KMS-11 (cell line): ENCODE measurements at regions not wholly inside any gene's neighbourhood (a gene's known extent, or its start where the extent isn't known, plus 50 kb on each side); places are given as distances from the start of the nearest gene placed in this dataset.

Experiments used
- H2AFZ ChIP-seq: fragments of 200-600 bp; sonication (generic); 2 replicates; pipeline ENCODE4 v1.6.1; 2016; ENCODE audit warnings: antibody characterized with exemption, mixed run types, low read depth
- H3K27ac ChIP-seq: fragments of 200-600 bp; sonication (generic); 2 replicates; pipeline ENCODE4 v1.6.1; 2016; ENCODE audit warnings: mild to moderate bottlenecking, mixed run types
- H3K27me3 ChIP-seq: fragments of 200-600 bp; sonication (generic); 2 replicates; pipeline ENCODE4 v1.6.1; 2017; ENCODE audit warnings: mild to moderate bottlenecking, low read depth, mixed run types, moderate library complexity; ENCODE audit not compliant: insufficient read depth
- H3K36me3 ChIP-seq: fragments of 200-600 bp; sonication (generic); 2 replicates; pipeline ENCODE4 v1.6.1; 2017; ENCODE audit warnings: mild to moderate bottlenecking, mixed run types; ENCODE audit not compliant: insufficient read depth
- H3K4me1 ChIP-seq: fragments of 200-600 bp; sonication (generic); 2 replicates; pipeline ENCODE4 v1.6.1; 2016; ENCODE audit warnings: mild to moderate bottlenecking, low read depth, mixed run types; ENCODE audit not compliant: poor library complexity, severe bottlenecking
- H3K4me2 ChIP-seq: fragments of 200-600 bp; sonication (generic); 2 replicates; pipeline ENCODE4 v1.7.0; 2016; ENCODE audit warnings: mild to moderate bottlenecking, mixed run types
- H3K4me3 ChIP-seq: fragments of 200-600 bp; sonication (generic); IDR thresholded peaks from 2 replicates; pipeline ENCODE4 v1.6.1; 2017; ENCODE audit warnings: low read depth, low read length, mixed read lengths; ENCODE audit not compliant: insufficient read depth
- H3K79me2 ChIP-seq: fragments of 200-600 bp; sonication (generic); 2 replicates; pipeline ENCODE4 v1.6.1; 2016; ENCODE audit warnings: low read depth, mixed run types; ENCODE audit not compliant: insufficient read depth
- H3K9ac ChIP-seq: fragments of 200-600 bp; sonication (generic); 2 replicates; pipeline ENCODE4 v1.6.1; 2016; ENCODE audit warnings: mild to moderate bottlenecking, mixed run types
- H4K20me1 ChIP-seq: fragments of 200-600 bp; sonication (generic); 2 replicates; pipeline ENCODE4 v1.6.1; 2016; ENCODE audit warnings: mild to moderate bottlenecking, mixed run types; ENCODE audit not compliant: insufficient read depth
- CTCF ChIP-seq: fragments of 200-600 bp; sonication (generic); conservative IDR thresholded peaks from 2 replicates; pipeline ENCODE4 v1.6.1; 2017; ENCODE audit warnings: low read depth, mild to moderate bottlenecking, antibody characterized with exemption, low read length, moderate library complexity, mixed read lengths

GRCh38 chr11:23684701-23685100, 812.2 kb upstream of the LUZP2 start:
- Histone ChIP-seq H4K20me1 (no peaks in the 10 kb centered on the region), H3K4me2 (no peak overlapping the region), H3K36me3 (no peaks in the 10 kb centered on the region), H3K27ac (no peak overlapping the region), H3K9ac (no peak overlapping the region), H3K4me3 (no peak overlapping the region), H3K27me3 (no peaks in the 10 kb centered on the region), H2AFZ (no peak overlapping the region), H3K79me2 (no peaks in the 10 kb centered on the region), H3K4me1 (no peaks in the 10 kb centered on the region)
- no peak for TF ChIP-seq CTCF

- Histone ChIP-seq H3K27ac (no peak overlapping the region), H3K4me1 (no peaks in the 10 kb centered on the region), H3K4me2 (no peak overlapping the region), H3K27me3 (no peaks in the 10 kb centered on the region), H2AFZ (no peak overlapping the region), H3K79me2 (no peaks in the 10 kb centered on the region), H3K9ac (no peak overlapping the region), H3K36me3 (no peaks in the 10 kb centered on the region), H4K20me1 (no peaks in the 10 kb centered on the region), H3K4me3 (no peak overlapping the region)
- TF ChIP-seq CTCF = no peak
Measured at GRCh38 chr11:23687991-23688390, 808.9 kb upstream of the LUZP2 start.

GRCh38 chr11:23688411-23688810, 808.4 kb upstream of the LUZP2 start:
- TF ChIP-seq CTCF = no peak
- Histone ChIP-seq H3K27me3 (no peaks in the 10 kb centered on the region), H4K20me1 (no peaks in the 10 kb centered on the region)

GRCh38 chr11:23688835-23689234, 808.0 kb upstream of the LUZP2 start:
- no peak overlapping the region for H2AFZ ChIP-seq
- H3K4me3 ChIP-seq = no peak overlapping the region
- no peak overlapping the region for H3K4me2 ChIP-seq
- TF ChIP-seq CTCF = no peak
- no peaks in the 10 kb centered on the region for H3K27me3 ChIP-seq
- no peaks in the 10 kb centered on the region for H3K79me2 ChIP-seq
- no peak overlapping the region for H3K9ac ChIP-seq
- no peaks in the 10 kb centered on the region for H3K36me3 ChIP-seq
- H3K4me1 ChIP-seq = no peaks in the 10 kb centered on the region
- no peaks in the 10 kb centered on the region for H4K20me1 ChIP-seq
- no peak overlapping the region for H3K27ac ChIP-seq

More at GRCh38 chr11:23688411-23688810, 808.4 kb upstream of the LUZP2 start:
- H3K79me2 ChIP-seq = no peaks in the 10 kb centered on the region
- H3K4me2 ChIP-seq = no peak overlapping the region
- no peak overlapping the region for H3K4me3 ChIP-seq
- no peak overlapping the region for H3K9ac ChIP-seq
- H2AFZ ChIP-seq = no peak overlapping the region
- no peaks in the 10 kb centered on the region for H3K36me3 ChIP-seq
- no peaks in the 10 kb centered on the region for H3K4me1 ChIP-seq
- no peak overlapping the region for H3K27ac ChIP-seq
